GM18511 (cell line): ENCODE measurements at regions not wholly inside any gene's neighbourhood (a gene's known extent, or its start where the extent isn't known, plus 50 kb on each side); places are given as distances from the start of the nearest gene placed in this dataset.

ENCODE experiments used
- ATAC-seq: cut with Tn5 transposase; IDR thresholded peaks from one replicate; pipeline ENCODE4 v1.9.1; 2021; ENCODE audit warnings: mild to moderate bottlenecking, moderate library complexity; ENCODE audit not compliant: unreplicated experiment

DNA sequence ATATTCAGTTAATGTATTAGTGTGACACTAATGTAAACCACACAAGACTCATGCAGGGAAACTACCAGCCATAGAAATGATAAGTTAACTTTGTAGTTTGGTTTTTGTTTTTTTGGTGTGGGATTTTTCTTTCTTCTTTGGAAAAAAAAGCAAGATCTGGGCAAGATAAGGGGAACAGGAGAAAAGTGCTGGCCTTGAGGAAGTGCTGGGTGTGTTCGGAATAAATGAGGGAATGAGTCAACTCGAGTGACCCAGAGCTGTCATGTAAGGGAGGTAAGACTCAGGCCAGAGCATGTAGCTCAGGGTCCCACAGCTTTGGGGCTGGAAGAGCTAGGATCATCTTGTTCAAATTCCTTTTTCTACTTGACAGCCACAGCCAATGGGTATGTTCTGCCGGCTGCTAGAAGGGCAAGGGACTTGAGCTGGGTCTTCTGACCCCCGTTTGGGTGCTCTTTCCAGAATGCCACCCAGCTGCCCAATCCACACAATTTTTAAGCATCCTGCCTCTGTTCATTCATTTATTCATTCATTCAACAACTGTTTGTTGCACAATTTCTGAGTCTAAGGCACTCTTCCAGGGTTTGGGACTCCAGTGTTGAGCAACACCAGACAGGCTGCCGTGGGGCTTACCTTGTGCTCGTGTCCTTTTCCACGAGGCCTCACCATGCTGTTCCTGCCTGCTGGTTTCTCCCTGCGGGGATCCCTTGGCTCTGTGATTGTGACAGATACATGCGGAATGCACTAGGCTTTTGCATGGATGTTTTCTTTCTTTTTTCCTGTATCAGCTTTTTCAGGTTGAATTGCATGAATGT lies 54.5 kb downstream of the CLDN34 start:
- no peak for ATAC-seq

DNA sequence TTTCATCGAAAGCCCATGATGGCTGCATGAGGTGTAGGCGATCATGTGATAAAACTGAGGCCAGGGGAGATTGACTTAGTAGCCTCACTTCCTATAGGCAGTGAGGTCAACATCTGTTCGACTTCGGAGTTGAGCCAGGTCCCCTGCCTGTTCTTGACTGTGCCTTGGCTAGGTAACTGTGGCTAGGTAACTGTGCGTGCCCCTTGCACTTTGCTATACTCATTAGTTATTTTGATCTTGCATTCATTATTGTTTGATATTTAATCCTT lies 55.0 kb downstream of the CLDN34 start:
- ATAC-seq: no peak

DNA sequence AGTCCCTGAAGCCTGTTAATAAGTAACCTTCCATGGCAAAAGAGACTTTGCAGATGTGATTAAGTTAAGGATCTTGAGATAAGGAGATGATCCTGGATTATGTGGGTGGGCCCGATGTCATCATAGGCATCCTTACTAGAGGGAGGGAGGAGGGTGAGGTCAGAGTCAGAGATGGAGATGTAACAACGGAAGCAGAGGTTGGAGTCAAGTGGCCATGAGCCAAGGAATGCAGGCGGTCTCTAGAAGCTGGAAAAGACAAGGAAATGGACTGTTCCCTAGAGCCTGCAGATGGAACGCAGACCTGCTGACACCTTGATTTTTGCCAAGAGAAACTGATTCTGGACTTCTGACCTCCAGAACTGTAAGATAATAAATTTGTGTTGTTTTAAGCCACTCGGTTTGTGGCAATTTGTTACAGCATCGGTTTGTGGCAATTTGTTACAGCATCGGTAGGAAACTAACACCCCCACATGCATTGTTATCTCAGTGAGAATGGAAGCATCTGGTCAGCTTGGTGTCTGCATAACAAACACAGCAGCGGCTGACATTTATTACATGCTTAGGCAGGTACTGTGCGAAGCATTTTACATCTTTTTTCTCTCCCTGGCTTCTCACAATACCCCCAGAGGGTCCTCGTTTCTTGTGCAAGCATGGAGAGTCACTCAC lies 55.6 kb downstream of the CLDN34 start:
- ATAC-seq: no peak

DNA sequence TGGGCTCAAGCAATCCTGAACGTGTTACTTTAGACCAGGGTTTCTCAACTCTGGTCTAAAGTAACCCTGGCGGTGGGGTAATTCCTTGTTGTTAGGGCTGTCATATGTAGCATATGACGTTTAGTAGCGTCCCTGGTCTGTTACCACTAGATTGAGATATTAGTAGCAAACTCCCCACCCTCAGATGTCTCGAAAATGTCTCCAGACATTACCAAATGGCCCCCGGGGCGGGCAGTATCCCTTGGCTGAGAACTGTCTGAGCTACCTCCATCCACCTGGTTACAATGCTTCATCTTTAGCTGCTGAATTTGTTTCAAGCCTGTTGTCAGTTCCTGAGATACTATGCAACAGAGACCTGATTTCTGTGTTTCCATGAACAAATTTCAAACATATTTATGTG lies 56.7 kb downstream of the CLDN34 start:
- ATAC-seq: no peak

DNA sequence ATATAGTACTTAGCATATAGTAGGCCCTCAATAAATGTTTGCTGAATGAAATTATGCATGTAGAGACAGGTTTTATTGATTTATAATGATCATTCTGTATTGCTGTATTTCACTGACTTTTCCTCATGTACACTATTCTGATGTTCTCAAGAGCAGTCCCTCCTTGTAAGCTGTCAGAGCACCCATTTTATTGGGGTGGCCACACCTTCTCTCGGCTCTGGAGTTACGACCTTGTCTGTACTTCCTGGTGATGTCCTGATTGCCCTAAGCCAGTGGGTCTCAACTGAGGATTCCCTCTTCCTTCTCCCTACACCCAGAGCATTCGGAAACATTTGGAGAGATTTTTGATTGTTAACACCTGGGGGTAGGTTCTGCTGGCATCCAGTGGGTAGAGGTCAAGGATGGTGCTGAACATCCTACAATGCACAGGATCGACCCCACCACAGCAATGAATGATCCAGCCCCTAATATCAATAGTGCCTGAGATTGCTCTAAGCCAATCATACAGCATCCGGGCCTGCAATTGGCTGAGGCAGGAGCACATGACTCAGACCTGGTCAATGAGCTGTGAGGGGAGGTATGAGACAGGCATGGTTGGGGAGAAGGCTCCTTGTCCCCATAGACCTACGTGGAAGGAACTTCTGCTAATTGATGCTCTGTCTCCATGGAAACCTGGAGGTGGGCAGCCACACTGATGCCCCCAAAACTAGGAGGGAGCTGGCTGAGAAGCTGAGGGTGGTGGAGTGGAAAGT lies 58.8 kb downstream of the CLDN34 start:
- no peak for ATAC-seq

DNA sequence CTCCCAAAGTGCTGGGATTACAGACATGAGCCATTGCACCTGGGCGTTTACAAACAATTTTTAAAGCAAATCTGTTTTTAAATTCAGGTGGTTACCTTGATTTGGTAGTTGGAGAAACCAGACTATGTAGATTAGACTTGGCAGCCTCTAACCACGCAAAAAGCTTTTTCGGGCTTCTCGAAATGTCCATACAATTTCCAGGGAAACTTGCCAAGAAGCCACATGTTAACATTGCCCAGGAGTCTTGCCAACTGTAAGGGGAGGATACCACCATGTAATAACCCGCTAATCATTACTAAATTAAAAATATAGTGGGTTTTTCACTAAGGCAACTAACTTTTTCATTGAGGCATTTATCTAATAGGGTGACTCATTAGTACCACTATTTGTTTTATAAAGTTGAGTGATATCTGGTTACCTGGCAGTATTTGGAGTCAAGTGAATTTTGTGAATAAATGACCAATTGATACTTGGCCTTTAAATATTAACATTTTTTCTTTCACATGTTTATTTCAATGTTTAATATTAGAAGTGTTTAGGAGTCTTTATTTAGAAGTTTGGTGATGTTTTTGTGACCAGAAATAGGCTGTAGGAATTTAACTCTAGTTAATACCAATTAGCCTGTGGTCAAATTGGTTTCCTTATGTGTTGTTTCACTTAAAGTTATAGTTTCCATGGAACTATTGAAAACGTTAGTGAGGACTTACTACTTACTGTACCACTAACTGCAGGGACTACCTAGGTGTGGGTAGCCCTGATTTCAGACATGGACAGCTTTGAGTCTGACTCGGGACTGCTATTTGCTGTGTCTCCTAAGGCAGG lies 61.3 kb downstream of the CLDN34 start:
- peak; percentile 46 for ATAC-seq

DNA sequence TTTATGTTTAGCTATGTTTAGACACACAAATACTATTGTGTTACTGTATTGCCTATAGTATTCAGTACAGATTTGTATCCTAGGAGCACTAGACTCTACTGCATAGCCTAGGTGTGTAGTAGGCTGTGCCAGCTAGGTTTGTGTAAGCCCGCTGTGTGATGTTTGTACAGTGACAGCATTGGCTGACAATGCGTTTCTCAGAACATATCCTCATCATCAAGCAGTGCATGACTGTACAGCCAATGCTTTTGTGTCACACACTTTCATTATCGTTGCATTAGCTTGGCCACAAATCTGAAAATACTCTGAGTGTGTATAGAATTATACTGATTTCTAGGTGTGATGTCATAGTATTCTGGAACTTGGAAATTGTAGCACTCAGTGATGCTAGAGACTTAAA lies 63.4 kb downstream of the CLDN34 start:
- ATAC-seq: no peak

DNA sequence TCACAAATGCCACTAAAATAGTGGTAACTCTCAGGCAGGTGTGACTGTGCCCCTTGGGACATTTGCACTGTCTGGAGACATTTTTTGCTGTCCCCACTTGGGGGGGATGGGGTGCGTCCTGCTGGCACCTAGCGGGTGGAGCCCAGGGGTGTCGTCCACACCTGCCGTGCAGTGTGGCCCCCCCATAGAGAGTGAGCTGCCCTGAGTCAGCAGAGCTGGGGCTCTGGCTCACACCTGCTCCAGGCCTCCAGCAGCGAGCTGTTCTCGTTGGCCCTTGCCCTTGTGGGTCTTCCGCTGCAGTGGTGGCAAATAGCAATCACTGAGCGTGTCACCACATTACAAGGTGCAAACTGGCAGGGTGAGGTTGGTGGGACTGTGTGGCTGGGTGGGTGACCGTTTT lies 64.6 kb downstream of the CLDN34 start:
- ATAC-seq: no peak

DNA sequence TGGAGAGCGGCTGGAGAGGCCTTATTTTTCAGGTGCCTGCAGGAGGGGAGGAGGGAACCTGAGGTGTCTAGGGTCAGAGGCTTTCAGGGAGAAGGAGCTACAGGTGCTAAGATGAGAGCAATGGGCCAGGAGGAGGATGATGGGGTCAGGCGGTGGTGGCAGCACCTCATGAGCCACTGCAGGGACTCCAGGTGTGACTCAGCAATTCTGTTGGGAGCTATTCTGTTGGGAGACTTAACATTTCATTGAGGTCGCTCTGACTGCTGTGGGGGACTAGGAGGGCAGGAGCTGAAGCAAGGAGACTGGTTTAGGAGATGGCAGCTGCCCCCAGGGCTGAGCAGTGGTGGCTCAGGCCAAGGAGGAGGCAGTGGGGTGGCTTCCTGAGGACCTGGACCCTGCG lies 65.0 kb downstream of the CLDN34 start:
- no peak for ATAC-seq

DNA sequence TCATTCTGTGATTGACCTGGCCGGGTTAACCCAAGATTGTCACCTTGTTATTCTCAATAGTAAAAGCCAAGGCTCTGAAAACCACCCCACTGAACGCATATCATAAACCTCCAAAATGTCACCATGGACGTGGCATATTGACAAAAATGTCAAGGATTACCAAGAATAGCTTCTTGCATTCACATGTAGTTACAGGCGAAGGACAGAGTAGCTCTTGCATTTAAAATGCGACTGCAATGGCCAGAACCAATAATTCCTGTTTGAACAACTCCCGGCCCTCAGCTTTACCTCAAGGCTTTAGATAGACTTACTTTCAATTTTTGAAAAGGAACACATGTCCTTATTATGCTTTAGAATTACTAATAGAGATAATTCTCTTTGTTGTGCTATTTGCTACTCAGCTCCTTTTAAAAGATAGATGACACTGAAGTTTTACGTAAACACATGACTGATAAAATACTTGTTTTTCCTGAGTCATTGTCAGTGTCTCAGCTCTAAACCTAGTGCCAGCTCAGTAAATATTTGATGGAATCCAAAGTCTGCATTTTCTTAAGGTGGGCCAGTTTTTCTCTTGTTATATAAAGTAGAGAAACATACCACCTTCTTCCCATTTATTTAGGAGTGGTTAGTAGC lies 66.3 kb downstream of the CLDN34 start:
- ATAC-seq: no peak

DNA sequence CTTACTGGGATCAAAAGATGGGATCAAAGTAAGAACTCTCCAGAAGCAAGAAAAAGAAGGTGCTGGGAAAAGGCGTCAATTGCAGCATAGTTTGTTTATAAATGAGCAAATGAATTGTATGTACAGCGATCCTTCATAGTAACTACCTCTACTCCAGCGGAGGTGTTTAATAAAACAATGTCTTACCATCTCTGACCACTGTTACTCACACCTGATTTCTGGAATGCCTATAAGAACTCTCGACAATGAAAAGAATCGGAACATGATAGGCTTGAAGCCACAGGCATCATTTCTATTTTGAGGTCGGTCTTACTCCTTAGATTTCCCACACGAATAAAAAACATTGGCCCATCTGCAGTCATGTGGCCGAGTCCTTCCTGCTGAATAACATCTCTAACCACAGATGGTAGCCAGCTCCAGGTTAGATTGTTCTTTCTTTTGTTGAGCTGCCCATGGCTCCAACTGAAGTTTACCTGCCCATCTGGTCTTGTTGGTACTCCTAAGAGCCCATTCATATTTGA lies 67.6 kb downstream of the CLDN34 start:
- no peak for ATAC-seq

DNA sequence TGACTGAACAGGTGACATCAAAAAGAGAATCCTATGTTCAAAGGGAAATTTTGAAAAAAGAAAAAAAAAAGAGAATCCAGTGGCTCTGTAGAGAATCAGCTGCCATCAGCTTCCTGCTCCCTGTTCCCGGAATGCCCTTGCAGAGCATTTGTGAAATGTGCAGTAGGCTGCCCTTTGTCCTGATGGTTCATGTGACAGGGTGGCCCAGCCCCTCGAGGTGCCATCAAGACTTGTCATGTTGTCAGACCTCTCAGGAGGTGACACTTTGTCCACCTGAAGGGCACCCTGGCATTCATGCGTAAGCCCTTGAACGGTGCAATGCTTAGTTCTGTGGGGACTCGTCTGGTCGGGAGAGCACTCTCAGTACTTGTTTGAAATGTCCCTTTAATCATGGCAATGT lies 71.4 kb downstream of the CLDN34 start:
- no peak for ATAC-seq

DNA sequence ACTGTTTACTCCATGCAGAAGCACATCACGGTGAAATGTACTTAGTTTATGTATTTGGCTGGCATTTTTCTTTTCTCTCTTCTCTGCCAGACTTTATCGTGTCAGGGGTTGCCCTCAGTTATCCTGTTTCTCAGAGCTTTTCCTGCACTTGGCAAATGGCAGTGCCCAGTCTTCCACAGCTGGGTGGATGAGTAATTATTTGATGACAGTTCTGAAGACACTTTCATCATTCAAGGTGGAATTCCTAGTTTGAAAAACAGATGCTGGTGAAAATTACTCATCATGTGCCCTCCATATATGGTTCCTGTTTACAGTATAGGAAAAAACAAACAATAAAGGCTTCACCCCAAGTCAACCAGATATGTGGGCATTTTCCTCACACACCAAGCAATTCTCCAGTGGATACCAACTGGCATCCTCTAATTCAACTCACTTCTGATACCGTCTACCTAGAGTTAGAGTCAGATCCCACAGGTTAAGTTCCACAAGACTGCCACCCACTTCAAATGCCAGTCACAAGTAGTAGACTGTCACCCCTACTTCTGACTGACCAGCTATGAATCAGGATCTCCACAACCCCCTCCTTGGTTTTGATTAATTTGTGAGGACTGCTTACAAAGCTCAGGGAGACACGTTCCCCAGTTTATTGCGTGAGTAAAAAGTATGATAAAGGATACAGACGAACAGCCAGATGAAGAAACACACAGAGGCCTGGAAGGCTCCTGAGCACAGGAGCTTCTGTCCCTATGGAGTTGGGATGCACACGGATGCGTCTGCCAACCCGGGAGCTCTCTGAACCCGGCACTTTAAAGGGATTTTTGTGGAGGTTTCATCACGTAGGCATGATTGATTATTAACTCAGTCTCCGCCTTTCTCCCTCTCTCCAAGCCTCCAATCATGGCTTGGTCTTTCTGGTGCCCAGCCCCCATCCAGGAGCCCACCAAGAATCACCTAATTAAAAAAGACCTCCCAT lies 72.9 kb downstream of the CLDN34 start:
- no peak for ATAC-seq

DNA sequence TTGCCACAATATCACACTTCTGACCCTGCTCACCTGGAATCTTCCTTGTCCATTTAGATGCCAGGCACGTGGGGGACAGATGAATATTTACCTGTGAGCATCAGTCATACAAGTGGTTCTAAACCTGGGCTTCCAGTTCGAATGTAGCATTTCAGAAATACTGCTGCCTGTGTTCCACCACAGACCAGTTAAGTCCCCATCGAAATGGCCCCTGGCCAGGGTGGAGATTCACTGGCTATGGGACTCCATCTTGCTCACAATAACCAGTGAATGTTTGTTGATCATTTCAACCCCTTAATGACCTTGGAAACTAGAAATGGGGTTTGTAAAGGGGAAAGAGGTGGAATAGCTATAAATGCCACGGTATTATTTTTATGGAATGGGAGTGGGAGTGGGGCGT lies 73.8 kb downstream of the CLDN34 start:
- no peak for ATAC-seq

DNA sequence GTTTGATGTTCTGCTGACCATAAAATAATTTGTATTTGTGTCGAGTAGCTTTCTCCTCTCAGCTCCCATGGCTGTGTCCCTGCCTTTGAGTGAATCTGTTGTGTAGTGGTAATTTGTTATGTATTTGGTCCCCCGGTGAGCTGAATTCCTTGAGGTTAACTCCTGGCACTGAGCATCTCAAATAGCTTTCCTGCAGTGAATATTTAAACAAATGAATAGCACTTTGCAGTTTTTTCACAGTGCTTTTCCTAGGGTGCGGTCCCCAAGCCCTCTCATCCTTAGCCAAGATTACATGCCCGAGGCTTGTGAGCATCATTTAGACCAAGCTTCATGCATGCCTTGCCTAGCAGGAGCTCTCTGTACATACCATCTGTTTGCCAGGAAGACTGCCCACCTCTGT lies 74.2 kb downstream of the CLDN34 start:
- ATAC-seq: no peak

DNA sequence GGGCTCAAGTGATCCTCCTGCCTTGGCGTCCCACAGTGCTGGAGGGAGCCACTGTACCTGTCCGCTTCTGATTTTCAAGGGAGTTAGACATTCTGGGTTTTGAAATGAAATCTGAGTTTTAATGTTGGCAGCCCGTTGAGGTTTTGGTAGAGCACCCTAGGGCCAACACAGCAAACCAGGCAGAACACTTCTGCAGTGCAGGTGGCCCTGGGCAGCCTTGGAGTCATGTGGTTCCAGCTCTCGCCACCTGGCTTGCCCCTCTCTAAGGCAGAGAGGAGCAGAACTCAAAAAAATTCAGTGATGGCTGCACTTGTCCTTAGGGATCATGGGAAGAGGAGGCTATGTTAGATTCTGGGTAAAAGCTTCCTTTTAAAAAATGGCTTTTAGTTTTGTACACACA lies 74.9 kb downstream of the CLDN34 start:
- ATAC-seq: no peak

DNA sequence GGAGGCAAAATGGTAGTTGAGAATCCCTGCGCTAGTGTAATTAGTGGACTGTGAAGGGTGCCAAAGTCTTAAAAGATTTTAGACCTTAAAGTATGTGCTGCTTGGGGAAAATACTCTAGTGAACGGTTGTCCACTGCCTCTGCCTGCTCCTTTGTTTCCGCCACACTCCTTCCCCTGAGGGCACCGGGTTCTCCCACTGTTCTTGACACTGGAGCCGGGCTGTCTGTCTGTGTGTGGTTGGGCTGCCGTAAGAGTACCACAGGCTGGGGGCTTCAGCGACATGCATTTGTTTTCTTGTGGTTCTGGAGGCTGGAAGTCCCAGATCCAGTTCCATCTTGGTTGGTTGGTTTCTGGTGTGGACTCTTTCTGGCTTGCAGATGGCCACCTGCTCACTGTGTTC lies 76.2 kb downstream of the CLDN34 start:
- ATAC-seq: no peak

DNA sequence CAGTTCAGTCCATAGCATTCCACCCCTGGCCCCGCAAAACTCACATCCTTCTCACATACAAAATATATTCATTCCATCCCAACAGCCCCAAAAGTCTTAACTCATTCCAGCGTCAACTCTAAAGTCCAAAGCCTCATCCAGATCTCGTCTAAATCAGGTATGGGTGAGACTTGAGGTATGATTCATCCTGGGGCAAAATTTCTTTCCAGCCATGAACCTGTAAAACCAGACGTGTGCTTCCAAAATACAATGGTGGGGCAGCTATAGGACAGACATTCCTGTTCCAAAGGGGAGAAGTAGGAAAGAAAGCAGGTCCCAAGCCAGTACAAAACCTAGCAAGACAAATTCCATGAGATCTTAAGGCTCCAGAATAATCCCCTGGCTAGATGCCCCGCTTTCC lies 76.9 kb downstream of the CLDN34 start:
- ATAC-seq: no peak

DNA sequence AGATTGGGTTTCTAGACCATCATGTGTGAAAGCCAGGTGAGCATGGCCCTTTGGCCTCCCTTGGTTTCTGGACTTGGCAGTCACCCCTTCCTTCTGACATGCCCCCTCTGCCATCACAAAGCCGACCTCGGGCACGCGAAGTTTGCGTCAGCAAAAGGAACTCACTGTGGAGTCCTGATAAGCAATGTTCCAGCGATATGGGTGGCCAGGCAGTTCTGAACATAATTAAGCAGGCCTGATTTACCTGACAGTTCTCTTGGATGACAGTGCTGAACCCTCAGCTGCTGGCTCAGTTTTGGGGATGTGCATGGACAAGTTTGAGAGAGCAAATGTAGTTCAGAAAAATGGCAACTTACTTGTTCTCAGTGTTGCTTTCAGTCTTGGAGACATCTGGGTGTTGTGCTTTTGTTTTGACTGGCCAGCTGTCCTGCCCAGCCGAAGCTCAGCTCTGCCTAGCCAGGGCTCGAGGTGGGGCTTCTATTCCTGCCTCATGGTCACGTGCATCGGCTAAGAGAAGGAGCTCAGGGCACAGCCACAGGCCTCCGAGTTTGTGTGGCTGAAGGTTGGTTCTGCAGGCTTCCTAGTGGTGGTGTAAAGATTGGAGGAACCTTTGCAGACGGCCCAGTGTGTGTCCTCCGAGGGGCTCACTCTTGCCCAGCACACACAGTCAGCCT lies 78.3 kb downstream of the CLDN34 start:
- ATAC-seq: no peak
